IMR-90 (cell line): ENCODE measurements at regions not wholly inside any gene's neighbourhood (a gene's known extent, or its start where the extent isn't known, plus 50 kb on each side); places are given as distances from the start of the nearest gene placed in this dataset.

ENCODE experiments used
- ATAC-seq: fragments of 200-7000 bp; cut with Tn5 transposase; 2 replicates; pipeline ENCODE4 v1.9.1; 2020; ENCODE audit warnings: low read depth, mild to moderate bottlenecking, moderate library complexity
- BruUV-seq: library from RNA; stranded (reverse); fragments of 400-500 nt; replicated peaks from 2 replicates; lab custom pipeline; 2021; lab: Mats Ljungman, UMichigan
- CTCF ChIA-PET: fragments of 300-600 bp; formaldehyde crosslinking; extraction: SDS; loops from one replicate; lab custom pipeline; 2021; ENCODE audit warnings: antibody characterized with exemption; lab: Yijun Ruan, JAX
- POLR2A ChIA-PET: fragments of 300-600 bp; sonication (Branson Sonifier 250); formaldehyde crosslinking; loops from one replicate; lab custom pipeline; 2022; ENCODE audit warnings: antibody characterized with exemption; ENCODE audit not compliant: unreplicated experiment; lab: Charles Lee
- DNase-seq: peaks from one replicate; pipeline ENCODE4 v3.0.0; 2013
- H2AFZ ChIP-seq: replicated peaks from 2 replicates; pipeline ENCODE3; 2013; ENCODE audit warnings: low read length, mild to moderate bottlenecking; ENCODE audit not compliant: poor library complexity
- H2AK5ac ChIP-seq: 2 replicates; pipeline ENCODE4 v1.6.1; 2013; ENCODE audit warnings: low read depth, low read length, inconsistent platforms
- H2AK9ac ChIP-seq: replicated peaks from 2 replicates; pipeline ENCODE3; 2013; ENCODE audit warnings: mild to moderate bottlenecking, low read depth, low read length, moderate library complexity; ENCODE audit not compliant: poor library complexity
- H2BK120ac ChIP-seq: 2 replicates; pipeline ENCODE4 v1.6.1; 2013; ENCODE audit warnings: low read depth, low read length, inconsistent platforms
- H2BK15ac ChIP-seq: 3 replicates; pipeline ENCODE4 v1.6.1; 2013; ENCODE audit warnings: low read depth, low read length, inconsistent platforms
- H2BK20ac ChIP-seq: 2 replicates; pipeline ENCODE4 v1.6.1; 2013; ENCODE audit warnings: low read depth, mild to moderate bottlenecking, inconsistent platforms, low read length, moderate library complexity
- H2BK5ac ChIP-seq: 2 replicates; pipeline ENCODE4 v1.6.1; 2013; ENCODE audit warnings: mild to moderate bottlenecking, low read depth, low read length, inconsistent platforms; ENCODE audit not compliant: poor library complexity, severe bottlenecking
- H3K14ac ChIP-seq: replicated peaks from 2 replicates; pipeline ENCODE4 v1.6.1; 2013; ENCODE audit warnings: low read depth, low read length, inconsistent platforms
- H3K18ac ChIP-seq: 2 replicates; pipeline ENCODE4 v1.6.1; 2013; ENCODE audit warnings: low read depth, low read length, control low read depth
- H3K23ac ChIP-seq: 2 replicates; pipeline ENCODE4 v1.6.1; 2013; ENCODE audit warnings: low read depth, low read length, inconsistent platforms
- H3K27ac ChIP-seq: 2 replicates; pipeline ENCODE4 v1.5.1; 2013; ENCODE audit warnings: mild to moderate bottlenecking, control low read depth, low read length; ENCODE audit not compliant: insufficient read depth
- H3K27me3 ChIP-seq: 2 replicates; pipeline ENCODE4 v1.6.1; 2013; ENCODE audit warnings: low read length; ENCODE audit not compliant: control insufficient read depth, insufficient read depth
- H3K36me3 ChIP-seq: 2 replicates; pipeline ENCODE4 v1.6.1; 2013; ENCODE audit warnings: low read length, mixed read lengths; ENCODE audit not compliant: control insufficient read depth, insufficient read depth
- H3K4ac ChIP-seq: 2 replicates; pipeline ENCODE4 v1.6.1; 2013; ENCODE audit warnings: low read depth, low read length, inconsistent platforms
- H3K4me1 ChIP-seq: 2 replicates; pipeline ENCODE4 v1.6.1; 2013; ENCODE audit warnings: low read length, mixed read lengths; ENCODE audit not compliant: control insufficient read depth, insufficient read depth
- H3K4me2 ChIP-seq: 2 replicates; pipeline ENCODE4 v1.6.1; 2013; ENCODE audit warnings: low read depth, mild to moderate bottlenecking, control low read depth, low read length, moderate library complexity
- H3K4me3 ChIP-seq: 2 replicates; pipeline ENCODE4 v1.5.1; 2013; ENCODE audit warnings: low read depth, mild to moderate bottlenecking, control low read depth, low read length, moderate library complexity; ENCODE audit not compliant: insufficient read depth
- H3K56ac ChIP-seq: 2 replicates; pipeline ENCODE4 v1.6.1; 2013; ENCODE audit warnings: low read length, inconsistent platforms; ENCODE audit not compliant: insufficient read depth; ENCODE audit errors: extremely low read depth
- H3K79me1 ChIP-seq, 2 experiments: 2 replicates each; pipeline ENCODE4 v1.6.1; 2013; ENCODE audit warnings: low read length in 2 of 2, inconsistent platforms in 1 of 2, low read depth in 1 of 2
- H3K9ac ChIP-seq: 2 replicates; pipeline ENCODE4 v1.6.1; 2013; ENCODE audit warnings: low read depth, low read length, control low read depth
- H3K9me1 ChIP-seq: 2 replicates; pipeline ENCODE4 v1.6.1; 2013; ENCODE audit warnings: low read length, inconsistent platforms; ENCODE audit not compliant: insufficient read depth
- H3K9me3 ChIP-seq: 2 replicates; pipeline ENCODE4 v1.6.1; 2013; ENCODE audit warnings: low read length; ENCODE audit not compliant: control insufficient read depth, insufficient read depth
- H4K20me1 ChIP-seq: 2 replicates; pipeline ENCODE4 v1.6.1; 2013; ENCODE audit warnings: low read length, inconsistent platforms; ENCODE audit not compliant: insufficient read depth
- H4K5ac ChIP-seq: 2 replicates; pipeline ENCODE4 v1.6.1; 2013; ENCODE audit warnings: mild to moderate bottlenecking, low read depth, low read length, control low read depth
- H4K8ac ChIP-seq, 2 experiments: 2 replicates each; pipeline ENCODE4 v1.6.1; 2013; ENCODE audit warnings: low read depth in 2 of 2, low read length in 2 of 2, control low read depth in 1 of 2, inconsistent platforms in 1 of 2
- H4K91ac ChIP-seq: 2 replicates; pipeline ENCODE4 v1.6.1; 2013; ENCODE audit warnings: low read depth, low read length, inconsistent platforms; ENCODE audit not compliant: insufficient read depth
- CHD1 ChIP-seq: IDR thresholded peaks from 2 replicates; pipeline ENCODE4 v1.6.1; 2012; ENCODE audit warnings: low read depth, low read length, improper control_type of control experiment
- CTCF ChIP-seq: conservative IDR thresholded peaks from 2 replicates; pipeline ENCODE4 v1.5.1; 2012; ENCODE audit warnings: mild to moderate bottlenecking, low read depth, low read length, improper control_type of control experiment
- ELK1 ChIP-seq: fragments of 150-350 bp; IDR thresholded peaks from 2 replicates; pipeline ENCODE4 v1.6.1; 2016; ENCODE audit warnings: low read depth, mild to moderate bottlenecking, low read length, moderate library complexity, borderline replicate concordance
- MAFK ChIP-seq: IDR thresholded peaks from 2 replicates; pipeline ENCODE4 v1.6.1; 2012; ENCODE audit warnings: low read depth, low read length, improper control_type of control experiment
- MXI1 ChIP-seq: IDR thresholded peaks from 2 replicates; pipeline ENCODE4 v1.6.1; 2012; ENCODE audit warnings: low read depth, mild to moderate bottlenecking, low read length, moderate library complexity, borderline replicate concordance
- NFE2L2 ChIP-seq: fragments of 150-350 bp; IDR thresholded peaks from 2 replicates; pipeline ENCODE4 v1.6.1; 2016; ENCODE audit warnings: low read depth, mild to moderate bottlenecking, low read length
- POLR2A ChIP-seq: IDR thresholded peaks from 2 replicates; pipeline ENCODE4 v1.6.1; 2012; ENCODE audit warnings: mild to moderate bottlenecking, low read depth, low read length
- RAD21 ChIP-seq: IDR thresholded peaks from 2 replicates; pipeline ENCODE4 v1.6.1; 2012; ENCODE audit warnings: low read length, improper control_type of control experiment
- RCOR1 ChIP-seq: IDR thresholded peaks from 2 replicates; pipeline ENCODE4 v1.6.1; 2012; ENCODE audit warnings: mild to moderate bottlenecking, low read length, improper control_type of control experiment; ENCODE audit not compliant: insufficient replicate concordance
- SMC3 ChIP-seq: fragments of 150-350 bp; IDR thresholded peaks from 2 replicates; pipeline ENCODE4 v1.6.1; 2016; ENCODE audit warnings: low read depth, mild to moderate bottlenecking, antibody characterized with exemption, low read length, moderate library complexity
- USF2 ChIP-seq: fragments of 150-350 bp; IDR thresholded peaks from 2 replicates; pipeline ENCODE4 v1.6.1; 2017; ENCODE audit warnings: mild to moderate bottlenecking, antibody characterized with exemption, low read length, low read depth
- WGBS, 2 experiments: methylation state at CpG; one replicate each; pipeline versions ENCODE4 v1.1.5 to v1.1.7; 2013; ENCODE audit warnings: missing lambda C conversion rate in 2 of 2; ENCODE audit not compliant: insufficient read length in 1 of 2; ENCODE audit errors: extremely low coverage in 2 of 2; 5-methylcytosine and 5-hydroxymethylcytosine counted together
- dilution Hi-C: fragments of 300-500 bp; cut with HindIII; formaldehyde crosslinking; loops from one replicate; pipeline ENCODE4 v1.14.3; 2018; ENCODE audit warnings: low sequenced_read_pairs; ENCODE audit not compliant: unreplicated experiment
- in situ Hi-C: fragments of 300-500 bp; cut with MboI; formaldehyde crosslinking; loops from 3 replicates; pipeline ENCODE4 v1.14.3; 2019; ENCODE audit warnings: low sequenced_read_pairs, inconsistent platforms, mixed read lengths
- intact Hi-C: fragments of 100-400 bp; cut with micrococcal nuclease; formaldehyde crosslinking; loops from 2 replicates; pipeline ENCODE4 v1.10.0; 2022

- Histone ChIP-seq H3K36me3 (no peaks in the 10 kb centered on the region), H4K8ac (no peak overlapping the region), H2AK5ac (no peak overlapping the region), H3K27ac (no peak overlapping the region), H3K23ac (no peak overlapping the region), H3K4ac (no peak overlapping the region), H2BK20ac (no peak overlapping the region), H2BK120ac (no peak overlapping the region), H3K9ac (no peak overlapping the region), H3K4me3 (no peak overlapping the region), H2BK15ac (no peak overlapping the region), H3K56ac (no peak overlapping the region), H2AK9ac (no peak overlapping the region), H3K9me3 (peaks cover 24% of the 10 kb centered on the region), H2AFZ (no peak overlapping the region), H3K14ac (no peak overlapping the region), H3K27me3 (no peaks in the 10 kb centered on the region), H4K5ac (no peak overlapping the region), H4K20me1 (no peaks in the 10 kb centered on the region), H3K18ac (no peak overlapping the region), H3K4me2 (no peak overlapping the region), H3K9me1 (no peaks in the 10 kb centered on the region), H2BK5ac (no peak overlapping the region), H3K4me1 (no peaks in the 10 kb centered on the region), H3K79me1 (no peaks in the 10 kb centered on the region), H4K91ac (no peak overlapping the region)
- no peak for DNase-seq
- BruUV-seq, result no TSS peak
- intact Hi-C loops, result no loop called here
- WGBS, 2 experiments, result no CpG with 5 or more reads among the region's 3 CpGs
- dilution Hi-C loops, result no loop called here
- POLR2A ChIA-PET, result no interaction called here
- ATAC-seq, result no peak
- in situ Hi-C loops, result no loop called here
- CTCF ChIA-PET, result no interaction called here
- TF ChIP-seq POLR2A (no peak), SMC3 (no peak), ELK1 (no peak), CHD1 (no peak), NFE2L2 (no peak), MAFK (no peak), RAD21 (no peak), CTCF (no peak), MXI1 (no peak), RCOR1 (no peak), USF2 (no peak)
These were observed 1003.6 kb downstream of the TMEM121 start for GRCh38 chr14:106530031-106530422.
